Prostate gland (tissue), 2 donors: ENCODE measurements at regions not wholly inside any gene's neighbourhood (a gene's known extent, or its start where the extent isn't known, plus 50 kb on each side); places are given as distances from the start of the nearest gene placed in this dataset.

Experiments
- CTCF ChIP-seq, 4 experiments: fragments of 200-600 bp in 2 of 4; fragments of 450-650 bp in 2 of 4; sonication (generic) in 2 of 4; IDR thresholded peaks; 1 replicate in 3 of 4; 2 replicates in 1 of 4; pipeline ENCODE4 v1.5.1; 2016 to 2019; ENCODE audit warnings: antibody characterized with exemption in 4 of 4, mild to moderate bottlenecking in 2 of 4, moderate library complexity in 2 of 4
- POLR2AphosphoS5 ChIP-seq: sonication (generic); formaldehyde crosslinking; IDR thresholded peaks from one replicate; pipeline ENCODE4 v1.6.1; 2017; ENCODE audit warnings: antibody characterized with exemption

- no peak for TF ChIP-seq CTCF (IDR thresholded peaks at IDR 0.05)
- no peak for TF ChIP-seq POLR2AphosphoS5
Measured at GRCh38 chr3:152976239-152976638, 141.3 kb downstream of the P2RY1 start.
